GM12878 (cell line): ENCODE measurements at regions not wholly inside any gene's neighbourhood (a gene's known extent, or its start where the extent isn't known, plus 50 kb on each side); places are given as distances from the start of the nearest gene placed in this dataset.

Source experiments
- ATAC-seq: fragments of 200-7000 bp; cut with Tn5 transposase; 3 replicates; pipeline ENCODE4 v1.9.1; 2020; ENCODE audit warnings: mild to moderate bottlenecking, moderate library complexity
- BruUV-seq: library from RNA; stranded (reverse); fragments of 400-500 nt; replicated peaks from 2 replicates; lab custom pipeline; 2021; lab: Mats Ljungman, UMichigan
- CTCF ChIA-PET: fragments of 300-600 bp; sonication (Branson Sonifier 250); formaldehyde crosslinking; extraction: SDS; loops from one replicate; lab custom pipeline; 2021; ENCODE audit warnings: inconsistent platforms; lab: Yijun Ruan, JAX
- POLR2A ChIA-PET: fragments of 350-600 bp; formaldehyde crosslinking; extraction: SDS; loops from one replicate; lab custom pipeline; 2021; ENCODE audit warnings: inconsistent platforms; lab: Charles Lee
- RAD21 ChIA-PET: fragments of 300-600 bp; sonication (Branson Sonifier 250); formaldehyde crosslinking; loops from one replicate; lab custom pipeline; 2023; ENCODE audit warnings: antibody characterized with exemption; ENCODE audit not compliant: unreplicated experiment; lab: Charles Lee
- SMC1A ChIA-PET: fragments of 300-600 bp; sonication (Branson Sonifier 250); formaldehyde crosslinking; loops from one replicate; lab custom pipeline; 2023; ENCODE audit not compliant: unreplicated experiment, uncharacterized antibody; lab: Charles Lee
- DNase-seq: peaks from one replicate; pipeline ENCODE4 v3.0.0-alpha.2; 2011; ENCODE audit warnings: low read depth, low spot score
- FAIRE-seq: peaks from 3 replicates; lab custom pipeline; 2011; peaks lifted over from hg19 to GRCh38; lab: Jason Lieb, UNC
- H2AFZ ChIP-seq: 2 replicates; pipeline ENCODE4 v1.6.0; 2011; ENCODE audit warnings: low read depth, low read length, control low read depth; ENCODE audit not compliant: control insufficient read depth
- H3K27ac ChIP-seq: 2 replicates; pipeline ENCODE4 v1.5.1; 2011; ENCODE audit warnings: control low read depth; ENCODE audit not compliant: control insufficient read depth, insufficient read depth
- H3K27me3 ChIP-seq, 2 experiments: replicated peaks in 1 of 2; 2 replicates each; pipeline versions ENCODE4 v1.6.0 to v1.6.1; 2011; ENCODE audit warnings: low read length in 1 of 2; ENCODE audit not compliant: control insufficient read depth in 2 of 2, insufficient read depth in 2 of 2
- H3K36me3 ChIP-seq, 2 experiments: 2 replicates each; pipeline ENCODE4 v1.5.1; 2011; ENCODE audit warnings: low read length in 1 of 2; ENCODE audit not compliant: control insufficient read depth in 2 of 2, insufficient read depth in 2 of 2
- H3K4me1 ChIP-seq: 2 replicates; pipeline ENCODE4 v1.6.1; 2011; ENCODE audit warnings: mild to moderate bottlenecking, low read length, moderate library complexity, mixed read lengths; ENCODE audit not compliant: control insufficient read depth, insufficient read depth
- H3K4me2 ChIP-seq: 2 replicates; pipeline ENCODE4 v1.6.0; 2011; ENCODE audit warnings: control low read depth; ENCODE audit not compliant: control insufficient read depth, insufficient read depth
- H3K4me3 ChIP-seq: fragments of 200-600 bp; sonication (generic); 2 replicates; pipeline ENCODE4 v1.5.1; 2016
- H3K79me2 ChIP-seq: 2 replicates; pipeline ENCODE4 v1.6.0; 2011; ENCODE audit warnings: low read length; ENCODE audit not compliant: control insufficient read depth, insufficient read depth
- H3K9ac ChIP-seq: 2 replicates; pipeline ENCODE4 v1.8.0; 2011; ENCODE audit warnings: low read length, control low read depth, mixed read lengths; ENCODE audit not compliant: control insufficient read depth, insufficient read depth
- H3K9me3 ChIP-seq: replicated peaks from 3 replicates; pipeline ENCODE4 v1.5.1; 2011; ENCODE audit warnings: mild to moderate bottlenecking, low read length; ENCODE audit not compliant: control insufficient read depth, insufficient read depth
- H4K20me1 ChIP-seq: 2 replicates; pipeline ENCODE4 v1.6.0; 2011; ENCODE audit not compliant: control insufficient read depth, insufficient read depth
- FOXK2 ChIP-seq: fragments of 450-650 bp; IDR thresholded peaks from 2 replicates; pipeline ENCODE4 v1.6.1; 2017; ENCODE audit warnings: mild to moderate bottlenecking, moderate library complexity
- IKZF1 ChIP-seq: fragments of 450-650 bp; conservative IDR thresholded peaks from 2 replicates; pipeline ENCODE4 v1.6.1; 2017; ENCODE audit warnings: antibody characterized with exemption, mild to moderate bottlenecking
- JUNB ChIP-seq: IDR thresholded peaks from 2 replicates; pipeline ENCODE4 v1.6.1; 2016; ENCODE audit warnings: antibody characterized with exemption, mild to moderate bottlenecking
- KLF5 ChIP-seq: fragments of 450-650 bp; IDR thresholded peaks from 2 replicates; pipeline ENCODE4 v1.6.1; 2014; ENCODE audit warnings: mild to moderate bottlenecking; ENCODE audit not compliant: partially characterized antibody
- MTA2 ChIP-seq: fragments of 450-650 bp; IDR thresholded peaks from 2 replicates; pipeline ENCODE4 v1.6.1; 2016; ENCODE audit warnings: low read depth, mild to moderate bottlenecking, moderate library complexity
- NFIC ChIP-seq: IDR thresholded peaks from 2 replicates; pipeline ENCODE4 v1.6.1; 2012; ENCODE audit warnings: low read depth, mild to moderate bottlenecking, inconsistent platforms, low read length, moderate library complexity
- SMAD5 ChIP-seq: IDR thresholded peaks from 2 replicates; pipeline ENCODE4 v1.6.1; 2016; ENCODE audit warnings: antibody characterized with exemption, low read depth
- SMC3 ChIP-seq: IDR thresholded peaks from 2 replicates; pipeline ENCODE4 v1.6.1; 2011; ENCODE audit warnings: low read length, improper control_type of control experiment, borderline replicate concordance
- SRF ChIP-seq, 2 experiments: IDR thresholded peaks; 2 replicates each; pipeline ENCODE4 v1.6.1; 2011; ENCODE audit warnings: low read depth in 2 of 2, low read length in 2 of 2, mild to moderate bottlenecking in 1 of 2, moderate library complexity in 1 of 2
- STAT3 ChIP-seq: IDR thresholded peaks from 2 replicates; pipeline ENCODE4 v1.6.1; 2011; ENCODE audit warnings: low read depth, low read length, improper control_type of control experiment
- TCF12 ChIP-seq: IDR thresholded peaks from 2 replicates; pipeline ENCODE4 v1.6.1; 2011; ENCODE audit warnings: low read depth, mild to moderate bottlenecking, low read length
- YBX1 ChIP-seq: fragments of 450-650 bp; IDR thresholded peaks from 2 replicates; pipeline ENCODE4 v1.6.1; 2016; ENCODE audit warnings: antibody characterized with exemption
- ZBED1 ChIP-seq: IDR thresholded peaks from 2 replicates; pipeline ENCODE4 v1.6.1; 2016; ENCODE audit warnings: borderline replicate concordance
- ZNF622 ChIP-seq: fragments of 450-650 bp; IDR thresholded peaks from 2 replicates; pipeline ENCODE4 v1.6.1; 2017; ENCODE audit warnings: mild to moderate bottlenecking, inconsistent platforms
- ZSCAN29 ChIP-seq: fragments of 450-650 bp; IDR thresholded peaks from 2 replicates; pipeline ENCODE4 v1.6.1; 2017; ENCODE audit warnings: mild to moderate bottlenecking, moderate library complexity
- WGBS: methylation state at CpG from one replicate; pipeline ENCODE4 v1.1.6; 2016; ENCODE audit warnings: low lambda C conversion rate; ENCODE audit not compliant: insufficient replicate concordance, insufficient coverage; ENCODE audit errors: missing lambda C conversion rate; 5-methylcytosine and 5-hydroxymethylcytosine counted together
- in situ Hi-C: fragments of 300-500 bp; cut with MboI; formaldehyde crosslinking; loops from 9 replicates; pipeline ENCODE4 v1.14.3; 2018; ENCODE audit warnings: mixed read lengths
- intact Hi-C: fragments of 100-400 bp; cut with micrococcal nuclease; formaldehyde crosslinking; loops from one replicate; pipeline ENCODE4 v1.14.2; 2022; ENCODE audit not compliant: unreplicated experiment
- TF ChIP-seq, protein P1 (sequence below): IDR thresholded peaks from 2 replicates; pipeline ENCODE4 v1.6.1; 2012; ENCODE audit warnings: low read length, inconsistent platforms
- TF ChIP-seq, protein P2 (sequence below): fragments of 450-650 bp; IDR thresholded peaks from 2 replicates; pipeline ENCODE4 v1.6.1; 2016; ENCODE audit warnings: mild to moderate bottlenecking

DNA sequence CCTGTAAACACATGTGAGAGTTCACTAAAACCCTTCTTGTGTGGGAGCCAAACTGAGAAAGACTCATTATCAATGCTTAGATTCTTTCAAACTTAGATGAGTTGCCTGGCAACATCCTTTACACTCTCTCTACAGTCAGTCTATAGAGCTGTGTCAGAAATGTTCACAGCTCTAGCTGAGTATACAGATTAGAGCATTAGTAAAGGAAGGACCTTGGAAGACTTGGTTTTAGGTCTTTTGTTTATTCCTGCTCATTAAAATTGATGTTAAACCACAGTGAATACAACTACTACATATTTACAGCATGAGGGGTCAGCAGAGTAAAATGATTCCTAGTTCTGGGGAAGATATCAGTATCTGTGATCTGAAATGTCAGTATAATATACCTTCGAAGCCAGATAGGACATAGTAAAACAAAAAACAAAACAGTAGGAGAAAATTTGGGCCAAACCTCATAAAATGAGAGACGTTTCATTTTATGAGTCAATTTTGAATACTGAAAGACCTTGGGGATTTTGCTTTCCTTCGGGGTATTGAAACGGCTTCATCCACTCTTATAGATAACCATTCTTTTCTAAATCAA lies 186.0 kb downstream of the TANC2 start:
- BruUV-seq = no TSS peak
- Histone ChIP-seq H2AFZ (peak overlapping the region; percentile 51), H3K36me3 (no peaks in the 10 kb centered on the region), H3K27ac (no peak overlapping the region), H3K4me1 (no peaks in the 10 kb centered on the region)
- peak; percentile 55 for ATAC-seq
- TF ChIP-seq ZBED1 (no peak), JUNB (0 out of 2 replicates have a peak, but pooled peaks have one; percentile 30), MTA2 (no peak), SMC3 (no peak)
- TF ChIP-seq, protein P1, sequence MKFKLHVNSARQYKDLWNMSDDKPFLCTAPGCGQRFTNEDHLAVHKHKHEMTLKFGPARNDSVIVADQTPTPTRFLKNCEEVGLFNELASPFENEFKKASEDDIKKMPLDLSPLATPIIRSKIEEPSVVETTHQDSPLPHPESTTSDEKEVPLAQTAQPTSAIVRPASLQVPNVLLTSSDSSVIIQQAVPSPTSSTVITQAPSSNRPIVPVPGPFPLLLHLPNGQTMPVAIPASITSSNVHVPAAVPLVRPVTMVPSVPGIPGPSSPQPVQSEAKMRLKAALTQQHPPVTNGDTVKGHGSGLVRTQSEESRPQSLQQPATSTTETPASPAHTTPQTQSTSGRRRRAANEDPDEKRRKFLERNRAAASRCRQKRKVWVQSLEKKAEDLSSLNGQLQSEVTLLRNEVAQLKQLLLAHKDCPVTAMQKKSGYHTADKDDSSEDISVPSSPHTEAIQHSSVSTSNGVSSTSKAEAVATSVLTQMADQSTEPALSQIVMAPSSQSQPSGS = no peak
- TF ChIP-seq, all 136 proteins: peak for 1
- no peak for FAIRE-seq
- SMC1A ChIA-PET = interaction anchor here (1.3 kb wide), 1 partner anchor 10 kb away, joined by 4 read pairs; no protein-coding TSS in a partner anchor
- intact Hi-C loops = no loop called here
- CTCF ChIA-PET = no interaction called here
- no peak for DNase-seq
- POLR2A ChIA-PET = no interaction called here
- H3K79me2 ChIP-seq = no peaks in the 10 kb centered on the region
- no peak overlapping the region for H3K9ac ChIP-seq
- RAD21 ChIA-PET = no interaction called here
- no peaks in the 10 kb centered on the region for H4K20me1 ChIP-seq
- under 1% methylated on average over 4 of the region's 4 CpGs for WGBS
- no peak overlapping the region for H3K4me2 ChIP-seq
- no peaks in the 10 kb centered on the region for H3K27me3 ChIP-seq
- H3K9me3 ChIP-seq = no peaks in the 10 kb centered on the region
- no peak overlapping the region for H3K4me3 ChIP-seq
- in situ Hi-C loops = no loop called here

DNA sequence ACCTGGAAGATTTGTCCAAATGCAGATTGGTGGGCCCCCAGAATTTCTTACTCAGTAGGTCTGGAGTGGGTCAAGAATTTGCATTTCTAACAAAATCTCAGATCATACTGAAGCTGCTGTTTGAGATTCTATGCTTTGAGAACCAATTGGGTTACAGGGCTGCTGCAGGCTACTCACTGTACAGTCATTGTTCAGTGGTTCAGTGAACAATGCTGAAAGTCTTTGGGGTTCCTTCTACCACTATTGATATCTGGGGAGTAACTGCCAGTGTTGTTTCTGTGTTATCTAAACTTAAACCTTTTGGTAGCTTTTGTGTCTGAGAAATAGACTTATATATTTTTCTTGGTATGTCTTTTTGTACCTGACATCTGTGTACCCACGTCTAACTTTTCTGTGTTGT lies 187.5 kb downstream of the TANC2 start:
- in situ Hi-C loops (no loop called here), intact Hi-C loops (no loop called here)
- H3K9me3 ChIP-seq = no peaks in the 10 kb centered on the region
- no peak overlapping the region for H3K4me3 ChIP-seq
- ChIA-PET SMC1A (interaction anchor here (1.2 to 1.8 kb wide), 2 partner anchors 10 to 135 kb away, joined by 3 to 5 read pairs; no protein-coding TSS in a partner anchor), POLR2A (no interaction called here), CTCF (interaction anchor here (0.6 kb wide), 1 partner anchor 11 kb away, joined by 3 read pairs; no protein-coding TSS in a partner anchor), RAD21 (no interaction called here)
- WGBS = 39% methylated on average over 1 of the region's 1 CpG
- no TSS peak for BruUV-seq
- H3K9ac ChIP-seq = no peak overlapping the region
- H3K4me2 ChIP-seq = no peak overlapping the region
- no peak overlapping the region for H2AFZ ChIP-seq
- H3K79me2 ChIP-seq = no peaks in the 10 kb centered on the region
- H3K27ac ChIP-seq = no peak overlapping the region
- H3K27me3 ChIP-seq = no peaks in the 10 kb centered on the region
- H3K4me1 ChIP-seq = no peaks in the 10 kb centered on the region
- FAIRE-seq = no peak
- ATAC-seq = no peak
- no peaks in the 10 kb centered on the region for H3K36me3 ChIP-seq
- no peaks in the 10 kb centered on the region for H4K20me1 ChIP-seq
- DNase-seq = no peak
- TF ChIP-seq SRF (IDR thresholded peaks at IDR 0.05; ENCODE audit: low read depth in 2 of 2, low read length in 2 of 2) = no peak
- TF ChIP-seq TCF12 = no peak
- no peak for TF ChIP-seq IKZF1
- TF ChIP-seq SMAD5 = no peak
- no peak for TF ChIP-seq ZSCAN29
- TF ChIP-seq YBX1 = no peak
- TF ChIP-seq FOXK2 = no peak
- TF ChIP-seq STAT3 = no peak
- no peak for TF ChIP-seq NFIC
- TF ChIP-seq, protein P2, sequence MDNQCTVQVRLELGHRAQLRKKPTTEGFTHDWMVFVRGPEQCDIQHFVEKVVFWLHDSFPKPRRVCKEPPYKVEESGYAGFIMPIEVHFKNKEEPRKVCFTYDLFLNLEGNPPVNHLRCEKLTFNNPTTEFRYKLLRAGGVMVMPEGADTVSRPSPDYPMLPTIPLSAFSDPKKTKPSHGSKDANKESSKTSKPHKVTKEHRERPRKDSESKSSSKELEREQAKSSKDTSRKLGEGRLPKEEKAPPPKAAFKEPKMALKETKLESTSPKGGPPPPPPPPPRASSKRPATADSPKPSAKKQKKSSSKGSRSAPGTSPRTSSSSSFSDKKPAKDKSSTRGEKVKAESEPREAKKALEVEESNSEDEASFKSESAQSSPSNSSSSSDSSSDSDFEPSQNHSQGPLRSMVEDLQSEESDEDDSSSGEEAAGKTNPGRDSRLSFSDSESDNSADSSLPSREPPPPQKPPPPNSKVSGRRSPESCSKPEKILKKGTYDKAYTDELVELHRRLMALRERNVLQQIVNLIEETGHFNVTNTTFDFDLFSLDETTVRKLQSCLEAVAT = no peak
- TF ChIP-seq KLF5 = no peak
- TF ChIP-seq ZNF622 = no peak
